Heart right ventricle (tissue), 16 donors: ENCODE measurements at regions not wholly inside any gene's neighbourhood (a gene's known extent, or its start where the extent isn't known, plus 50 kb on each side); places are given as distances from the start of the nearest gene placed in this dataset.

ENCODE experiments used
- ATAC-seq, 8 donors: fragments of 200-7000 bp; cut with Tn5 transposase; one replicate each; pipeline ENCODE4 v1.9.1; 2020; ENCODE audit warnings: mild to moderate bottlenecking in 8 of 8, moderate library complexity in 8 of 8, moderate number of reproducible peaks in 1 of 8
- DNase-seq, 2 donors: peaks; one replicate each; pipeline ENCODE4 v3.0.0-alpha.2; 2020
- H3K27ac ChIP-seq, 10 donors: fragments of 200-600 bp; sonication (generic) in 2 of 10; one replicate each; pipeline versions ENCODE4 v1.5.0 to v1.8.0; 2020 to 2022; ENCODE audit warnings: mild to moderate bottlenecking in 3 of 10
- H3K27me3 ChIP-seq, 7 donors: fragments of 200-600 bp; one replicate each; pipeline ENCODE4 v1.8.0; 2021 to 2022; ENCODE audit warnings: mild to moderate bottlenecking in 2 of 7
- H3K36me3 ChIP-seq, 9 donors: fragments of 200-600 bp; sonication (generic) in 1 of 9; one replicate each; pipeline versions ENCODE4 v1.5.0 to v1.8.0; 2020 to 2022; ENCODE audit warnings: mild to moderate bottlenecking in 2 of 9
- H3K4me1 ChIP-seq, 9 donors: fragments of 200-600 bp; sonication (generic) in 1 of 9; one replicate each; pipeline versions ENCODE4 v1.5.0 to v1.8.0; 2020 to 2022; ENCODE audit warnings: mild to moderate bottlenecking in 4 of 9
- H3K4me3 ChIP-seq, 10 donors: fragments of 200-600 bp; sonication (generic) in 2 of 10; one replicate each; pipeline versions ENCODE4 v1.5.0 to v1.8.0; 2020 to 2022; ENCODE audit warnings: mild to moderate bottlenecking in 7 of 10, moderate library complexity in 2 of 10
- H3K9me3 ChIP-seq, 11 donors: fragments of 200-600 bp in 10 of 11; sonication (generic) in 2 of 11; one replicate each; pipeline versions ENCODE4 v1.5.0 to v1.8.0; 2013 to 2022; ENCODE audit warnings: mild to moderate bottlenecking in 2 of 11, control low read depth in 1 of 11, moderate library complexity in 1 of 11
- CTCF ChIP-seq, 9 donors: fragments of 200-600 bp; sonication (generic) in 2 of 9; IDR thresholded peaks; one replicate each; pipeline versions ENCODE4 v1.5.0 to v1.8.0; 2021 to 2022; ENCODE audit warnings: antibody characterized with exemption in 9 of 9, mild to moderate bottlenecking in 5 of 9, moderate library complexity in 1 of 9
- WGBS, 2 donors: extraction: QIAGEN DNeasy Blood & Tissue Kit; methylation state at CpG; one replicate each; pipeline ENCODE4 v1.1.7; 2013; ENCODE audit warnings: inconsistent platforms in 1 of 2; 5-methylcytosine and 5-hydroxymethylcytosine counted together
- intact Hi-C, 10 donors: fragments of 100-400 bp; cut with DNase I; formaldehyde crosslinking; loops; one replicate each; pipeline versions ENCODE4 v1.11.1 to v1.14.2; 2022
- donor health status: Arrhythmogenic right ventricular cardiomyopathy.
- donor health status: ischemic (EF 13 %, LVEDD 7.1; RV severe dilation, severe dysfunction).
- donor health status: healthy with polysubstance abuse.
- donor health status: DM: no; HTN: yes; CAD: no.
- donor health status: DM: no; HTN: no; CAD: no.
- donor health status: ischemic (EF 25% LVEDD 6.9; RV normal size, moderate dysfunction).
- donor health status: ischemic (EF 25% LVEDD 5.7; RV mildly dilated, moderate dysfunction).
- donor health status: healthy.
- donor health status: DM: yes; HTN: yes; CAD: no.
- donor health status: Ischemic cardiomyopathy.
- donor health status: ischemic (EF 35%, LVEDD 5.7; RV mildly dilated, moderate dysfunction).
- donor health status: nonischemic (EF 11% LVEDD 7.7; RV severe dilation, severe dysfunction).
- donor health status: DM: yes; HTN: yes; CAD: no.
- donor health status: PGD.
- donor health status: ischemic (EF 29% LVEDD 5.4; RV normal size, mild dysfunction).
- donor health status: nonischemic (EF 23%, LVEDD 6.1; RV moderate dilation, normal function).

DNA sequence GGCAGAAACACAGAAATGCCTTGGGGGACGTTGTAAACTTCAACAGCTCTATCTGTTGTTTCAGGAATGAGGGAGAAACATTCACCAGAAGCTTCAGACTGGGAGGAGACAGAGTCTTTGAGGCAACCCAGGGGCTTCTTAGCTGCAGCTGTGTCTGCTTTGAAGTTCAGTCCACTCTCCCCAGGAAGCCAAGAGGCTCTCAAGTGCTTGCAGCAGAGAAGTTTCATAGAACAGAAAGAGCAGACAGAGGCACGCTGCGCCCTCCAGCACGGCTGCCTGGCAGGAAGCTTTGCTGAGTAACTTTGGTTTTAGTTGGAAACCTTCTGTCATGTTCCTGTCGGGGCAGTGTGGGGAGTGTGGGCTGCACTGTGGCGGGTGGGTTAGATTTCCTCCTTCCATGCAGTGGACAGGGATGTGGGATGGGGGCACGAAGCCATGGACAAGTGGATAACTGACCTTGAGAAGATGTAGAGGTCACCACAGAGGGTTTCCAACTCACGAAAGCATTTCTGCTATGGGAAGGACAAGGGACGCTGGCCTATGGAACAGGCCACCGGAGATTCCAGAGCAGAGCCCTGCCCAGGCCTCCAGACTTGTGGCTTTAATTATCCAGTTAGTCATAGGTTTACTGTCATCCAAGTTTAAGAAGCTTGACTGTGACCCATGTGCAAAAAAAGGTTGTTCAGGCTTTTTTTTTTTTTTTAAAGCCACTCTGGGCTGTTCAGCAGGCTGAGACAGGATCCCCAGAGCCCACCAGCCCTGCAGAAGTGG lies 107.7 kb downstream of the ARF6 start:
- intact Hi-C loops = loop anchor here in 9 of 10 donors (5.0 to 10.0 kb wide), 10 partner anchors 42 to 138 kb away; partner anchors contain the start of gene ARF6 (in 7 of the 9)
- Histone ChIP-seq H3K27ac (peak overlapping the region; percentile 60 to 94 (median 84)), H3K36me3 (no peaks in the 10 kb centered on the region), H3K9me3 (no peaks in the 10 kb centered on the region), H3K4me1 (peaks cover 14 to 66% (median 54%) of the 10 kb centered on the region in 9 donors), H3K4me3 (peak overlapping the region in 3 of 10 donors; percentile 1 to 14 (median 10)), H3K27me3 (no peaks in the 10 kb centered on the region)
- peak in 1 of 9 donors; percentile 5 for TF ChIP-seq CTCF (IDR thresholded peaks at IDR 0.05)
- WGBS, 2 donors = 25 to 37% methylated on average over 10 of the region's 10 CpGs
- DNase-seq (peak; percentile 53 to 54), ATAC-seq (peak; percentile 42 to 80 (median 70))

DNA sequence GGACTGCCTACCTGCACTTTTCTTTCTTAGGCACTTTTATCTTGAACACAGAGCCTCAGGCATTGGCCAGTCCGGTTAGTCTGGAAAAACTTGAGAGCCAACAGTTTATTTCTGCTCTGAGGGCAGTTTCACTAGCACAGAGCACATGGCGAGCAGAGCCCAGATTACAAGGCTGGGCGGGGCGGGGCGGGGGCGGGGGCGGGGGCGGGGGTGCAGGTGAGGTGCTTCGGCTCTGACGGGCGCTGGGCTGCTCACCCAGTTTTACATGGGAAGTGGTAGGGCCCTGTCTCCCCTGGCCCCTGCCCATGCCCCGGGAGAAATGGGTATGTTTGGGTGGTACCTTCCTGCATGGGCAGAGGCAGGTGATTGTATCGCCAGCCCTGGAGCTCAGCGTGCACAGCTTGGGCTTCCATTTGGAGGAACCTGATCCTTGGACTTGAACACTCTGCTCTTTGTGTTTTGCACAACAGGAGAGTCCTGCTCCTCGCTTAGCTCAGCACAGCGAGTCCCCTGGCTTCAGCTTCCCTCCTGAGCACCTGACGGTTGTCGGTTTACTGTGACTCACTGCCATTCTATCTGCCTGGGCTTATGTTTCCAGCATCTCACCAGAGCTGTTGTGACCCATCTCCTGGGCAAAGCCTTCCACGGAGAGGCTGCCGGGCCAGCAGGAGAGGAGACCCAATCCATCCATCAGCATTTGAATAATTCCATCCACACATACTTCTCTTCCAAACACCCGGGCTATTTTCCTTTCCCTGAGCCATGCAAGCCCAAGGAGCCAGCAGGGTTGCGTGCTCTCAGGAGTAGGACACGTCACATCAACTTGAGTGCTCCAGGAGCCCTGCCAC lies 108.5 kb downstream of the ARF6 start:
- H3K9me3 ChIP-seq = no peaks in the 10 kb centered on the region
- peaks cover 14 to 65% (median 54%) of the 10 kb centered on the region in 9 donors for H3K4me1 ChIP-seq
- DNase-seq (no peak), ATAC-seq (peak in 7 of 8 donors; percentile 4 to 44 (median 10))
- H3K27me3 ChIP-seq = no peaks in the 10 kb centered on the region
- H3K36me3 ChIP-seq = no peaks in the 10 kb centered on the region
- H3K27ac ChIP-seq = peak overlapping the region; percentile 60 to 94 (median 84)
- intact Hi-C loops = loop anchor here in 9 of 10 donors (5.0 to 10.0 kb wide), 10 partner anchors 41 to 139 kb away; partner anchors contain the start of gene ARF6 (in 7 of the 9)
- no peak for TF ChIP-seq CTCF (IDR thresholded peaks at IDR 0.05)
- WGBS, 2 donors = 57 to 67% methylated on average over 23 of the region's 23 CpGs
- peak overlapping the region in 1 of 10 donors; percentile 10 for H3K4me3 ChIP-seq

DNA sequence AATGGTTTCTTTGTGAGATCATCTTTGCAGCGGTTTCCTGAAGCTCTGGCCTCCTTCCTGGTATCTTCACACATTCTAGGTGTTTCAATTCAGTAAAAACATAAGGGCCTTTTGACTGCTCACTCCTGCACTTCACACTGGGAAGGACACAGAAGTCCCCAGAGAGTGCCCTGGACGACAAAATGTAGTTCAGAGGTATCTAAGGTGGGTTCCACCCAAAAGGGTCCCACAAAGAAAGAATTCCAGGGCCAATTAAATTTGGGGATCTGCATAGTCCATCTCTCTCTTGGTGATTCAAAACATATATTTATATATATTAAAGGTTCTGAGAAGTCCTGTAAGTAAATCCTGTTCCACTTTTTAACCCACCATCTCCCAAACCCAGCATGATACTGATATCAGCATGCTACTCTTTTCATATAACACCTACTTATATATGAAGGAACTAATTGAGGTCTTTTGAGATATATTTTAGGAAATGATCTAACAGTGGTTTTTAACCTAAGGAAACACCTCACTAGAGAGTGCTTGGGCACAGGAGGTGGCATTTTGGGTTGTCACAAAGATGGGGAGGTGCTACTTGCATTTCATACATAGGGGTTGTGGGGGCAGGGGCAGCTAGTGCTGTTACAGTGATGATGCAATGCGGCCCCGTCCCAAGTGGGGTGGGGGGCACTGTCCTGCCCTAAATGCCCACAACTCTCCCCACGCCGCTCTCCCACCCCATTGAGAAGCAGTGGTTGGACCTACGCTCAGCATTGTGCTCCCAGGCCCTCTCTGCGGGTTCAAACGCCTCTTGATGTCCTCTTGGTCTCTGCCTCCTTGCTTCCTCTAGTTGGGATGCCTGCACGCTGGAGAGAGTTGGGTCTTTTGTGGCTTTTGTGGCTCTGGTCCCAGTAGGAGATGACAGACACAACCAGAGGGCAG lies 109.4 kb downstream of the ARF6 start:
- 79 to 81% methylated on average over 10 of the region's 10 CpGs for WGBS, 2 donors
- intact Hi-C loops = loop anchor here in 9 of 10 donors (5.0 to 10.0 kb wide), 10 partner anchors 40 to 140 kb away; partner anchors contain the start of gene ARF6 (in 7 of the 9)
- H3K27me3 ChIP-seq = no peaks in the 10 kb centered on the region
- no peaks in the 10 kb centered on the region for H3K36me3 ChIP-seq
- H3K4me1 ChIP-seq = peaks cover 14 to 65% (median 54%) of the 10 kb centered on the region in 9 donors
- peak overlapping the region; percentile 69 to 94 (median 84) for H3K27ac ChIP-seq
- H3K4me3 ChIP-seq = peak overlapping the region in 7 of 10 donors; percentile 54 to 66 (median 60)
- ATAC-seq = no peak
- no peaks in the 10 kb centered on the region for H3K9me3 ChIP-seq
- peak in 1 of 2 donors; percentile 24 for DNase-seq
- TF ChIP-seq CTCF (IDR thresholded peaks at IDR 0.05) = no peak
